Transverse colon (tissue), 4 donors: ENCODE measurements at regions not wholly inside any gene's neighbourhood (a gene's known extent, or its start where the extent isn't known, plus 50 kb on each side); places are given as distances from the start of the nearest gene placed in this dataset.

Experiments
- CTCF ChIP-seq, 5 experiments: fragments of 200-600 bp in 3 of 5; fragments of 450-650 bp in 2 of 5; sonication (generic) in 3 of 5; IDR thresholded peaks; 1 replicate in 2 of 5; 2 replicates in 3 of 5; pipeline ENCODE4 v1.5.1; 2016 to 2017; ENCODE audit warnings: antibody characterized with exemption in 5 of 5, inconsistent platforms in 3 of 5, mild to moderate bottlenecking in 2 of 5, moderate library complexity in 1 of 5
- EP300 ChIP-seq: sonication (generic); formaldehyde crosslinking; IDR thresholded peaks from one replicate; pipeline ENCODE4 v1.6.1; 2017; ENCODE audit warnings: antibody characterized with exemption, low read depth
- POLR2A ChIP-seq: fragments of 450-650 bp; IDR thresholded peaks from one replicate; pipeline ENCODE4 v1.6.1; 2016; ENCODE audit warnings: antibody characterized with exemption, mild to moderate bottlenecking, moderate library complexity
- POLR2AphosphoS5 ChIP-seq, 3 donors: sonication (generic); formaldehyde crosslinking; IDR thresholded peaks; one replicate each; pipeline ENCODE4 v1.6.1; 2016; ENCODE audit warnings: antibody characterized with exemption in 3 of 3

GRCh38 chr7:27442455-27442854 lies 199.9 kb downstream of the EVX1 start:
- TF ChIP-seq POLR2AphosphoS5 (IDR thresholded peaks at IDR 0.05) (no peak), CTCF (IDR thresholded peaks at IDR 0.05) (no peak), EP300 (no peak), POLR2A (no peak)
